ENCODE measurements at regions not wholly inside any gene's neighbourhood (a gene's known extent, or its start where the extent isn't known, plus 50 kb on each side); places are given as distances from the start of the nearest gene placed in this dataset.

- H3K9me3 ChIP-seq = no peaks in the 10 kb centered on the region
- no peak overlapping the region for H3K4me3 ChIP-seq
- intact Hi-C loops (cut with DNase I) = no loop called here
- no peak for TF ChIP-seq EP300 (IDR thresholded peaks at IDR 0.05)
- TF ChIP-seq POLR2A (IDR thresholded peaks at IDR 0.05; ENCODE audit: low read depth) = no peak
- no peak for TF ChIP-seq POLR2AphosphoS5 (IDR thresholded peaks at IDR 0.05)
- no peak for TF ChIP-seq CTCF (IDR thresholded peaks at IDR 0.05)
- H3K36me3 ChIP-seq = no peaks in the 10 kb centered on the region
- no peak overlapping the region for H3K27ac ChIP-seq (replicated peaks in 1 of 4)
- no peak for DNase-seq (ENCODE audit: extremely low spot score)
- no peaks in the 10 kb centered on the region for H3K4me1 ChIP-seq
- 77% methylated on average over 3 of the region's 3 CpGs for WGBS
- no peaks in the 10 kb centered on the region for H3K27me3 ChIP-seq
These were observed 1127.3 kb downstream of the PCDH9 start for GRCh38 chr13:66102864-66103263.

GRCh38 chr13:66099825-66100224, 1130.3 kb downstream of the PCDH9 start:
- Histone ChIP-seq H3K36me3 (no peaks in the 10 kb centered on the region), H3K4me1 (no peaks in the 10 kb centered on the region), H3K4me3 (no peak overlapping the region), H3K9me3 (peaks cover 0 to 3% (median 0%) of the 10 kb centered on the region in 4 donors), H3K27me3 (no peaks in the 10 kb centered on the region), H3K27ac (replicated peaks in 1 of 4) (no peak overlapping the region)
- DNase-seq (ENCODE audit: extremely low spot score) = no peak
- WGBS = 83% methylated on average over 10 of the region's 10 CpGs
- TF ChIP-seq CTCF (IDR thresholded peaks at IDR 0.05) (no peak), POLR2A (IDR thresholded peaks at IDR 0.05; ENCODE audit: low read depth) (no peak), POLR2AphosphoS5 (IDR thresholded peaks at IDR 0.05) (no peak), EP300 (IDR thresholded peaks at IDR 0.05) (no peak)
- intact Hi-C loops (cut with DNase I) = no loop called here

- intact Hi-C loops (cut with DNase I) = no loop called here
These were observed 1131.1 kb downstream of the PCDH9 start for GRCh38 chr13:66098931-66099628.

GRCh38 chr13:66089711-66090110, 1140.4 kb downstream of the PCDH9 start:
- Histone ChIP-seq H3K4me3 (no peak overlapping the region), H3K9me3 (peaks cover 0 to under 1% (median 0%) of the 10 kb centered on the region in 4 donors), H3K4me1 (no peaks in the 10 kb centered on the region), H3K27me3 (no peaks in the 10 kb centered on the region), H3K27ac (replicated peaks in 1 of 4) (no peak overlapping the region), H3K36me3 (no peaks in the 10 kb centered on the region)
- intact Hi-C loops (cut with DNase I) = no loop called here
- no peak for DNase-seq (ENCODE audit: extremely low spot score)
- TF ChIP-seq CTCF (IDR thresholded peaks at IDR 0.05) (no peak), EP300 (IDR thresholded peaks at IDR 0.05) (no peak), POLR2A (IDR thresholded peaks at IDR 0.05; ENCODE audit: low read depth) (no peak)
- 0% methylated on average over 1 of the region's 1 CpG for WGBS

More at GRCh38 chr13:66098931-66099628, 1131.1 kb downstream of the PCDH9 start:
- no peaks in the 10 kb centered on the region for H3K27me3 ChIP-seq
- H3K27ac ChIP-seq (replicated peaks in 1 of 4) = no peak overlapping the region
- TF ChIP-seq EP300 (IDR thresholded peaks at IDR 0.05) = no peak
- no peak for TF ChIP-seq POLR2A (IDR thresholded peaks at IDR 0.05; ENCODE audit: low read depth)
- TF ChIP-seq CTCF (IDR thresholded peaks at IDR 0.05) = no peak
- TF ChIP-seq POLR2AphosphoS5 (IDR thresholded peaks at IDR 0.05) = no peak
- H3K4me1 ChIP-seq = no peaks in the 10 kb centered on the region
- DNase-seq (ENCODE audit: extremely low spot score) = no peak
- WGBS = 76% methylated on average over 3 of the region's 3 CpGs
- H3K9me3 ChIP-seq = peaks cover 0 to 4% (median 0%) of the 10 kb centered on the region in 4 donors
- H3K36me3 ChIP-seq = no peaks in the 10 kb centered on the region
- no peak overlapping the region for H3K4me3 ChIP-seq

GRCh38 chr13:66087269-66087710, 1142.8 kb downstream of the PCDH9 start:
- Histone ChIP-seq H3K9me3 (no peaks in the 10 kb centered on the region), H3K27ac (replicated peaks in 1 of 4) (no peak overlapping the region), H3K4me1 (no peaks in the 10 kb centered on the region), H3K36me3 (no peaks in the 10 kb centered on the region), H3K27me3 (no peaks in the 10 kb centered on the region), H3K4me3 (no peak overlapping the region)
- DNase-seq (ENCODE audit: extremely low spot score) = no peak
- no peak for TF ChIP-seq EP300 (IDR thresholded peaks at IDR 0.05)
- WGBS = 18% methylated on average over 2 of the region's 2 CpGs
- intact Hi-C loops (cut with DNase I) = no loop called here

All from esophagus muscularis mucosa (tissue), 4 donors.